Tibial artery (tissue), 4 donors: ENCODE measurements at regions not wholly inside any gene's neighbourhood (a gene's known extent, or its start where the extent isn't known, plus 50 kb on each side); places are given as distances from the start of the nearest gene placed in this dataset.

ENCODE experiments used
- DNase-seq, 2 donors: peaks; one replicate each; pipeline ENCODE4 v3.0.0-alpha.2; 2019
- H3K27ac ChIP-seq, 2 donors: fragments of 200-600 bp; sonication (generic) in 1 of 2; 1 replicate in 1 of 2; 2 replicates in 1 of 2; pipeline ENCODE4 v1.5.1; 2018 to 2019; ENCODE audit warnings: mild to moderate bottlenecking in 1 of 2
- H3K27me3 ChIP-seq, 2 donors: fragments of 200-600 bp; sonication (generic) in 1 of 2; one replicate each; pipeline versions ENCODE4 v1.5.1 to v1.6.0; 2016 to 2019
- H3K36me3 ChIP-seq, 3 donors: fragments of 200-600 bp; sonication (generic) in 2 of 3; one replicate each; pipeline ENCODE4 v1.5.1; 2016 to 2019; ENCODE audit warnings: mild to moderate bottlenecking in 2 of 3
- H3K4me1 ChIP-seq, 4 donors: fragments of 200-600 bp; sonication (generic) in 2 of 4; 1 replicate in 3 of 4; 2 replicates in 1 of 4; pipeline ENCODE4 v1.5.1; 2016 to 2019
- H3K4me3 ChIP-seq, 2 donors: fragments of 200-600 bp; sonication (generic) in 1 of 2; 1 replicate in 1 of 2; 2 replicates in 1 of 2; pipeline ENCODE4 v1.5.1; 2018 to 2019; ENCODE audit warnings: mild to moderate bottlenecking in 2 of 2
- H3K9me3 ChIP-seq, 3 donors: fragments of 200-600 bp; sonication (generic) in 1 of 3; one replicate each; pipeline ENCODE4 v1.5.1; 2016 to 2019
- CTCF ChIP-seq, 2 experiments: fragments of 200-600 bp in 1 of 2; fragments of 450-650 bp in 1 of 2; IDR thresholded peaks; one replicate each; pipeline ENCODE4 v1.5.1; 2017 to 2019; ENCODE audit warnings: antibody characterized with exemption in 2 of 2, mild to moderate bottlenecking in 1 of 2, moderate library complexity in 1 of 2
- intact Hi-C: fragments of 100-400 bp; cut with DNase I; formaldehyde crosslinking; loops from one replicate; pipeline ENCODE4 v1.15.0; 2023; ENCODE audit warnings: low total_unique reads

GRCh38 chr17:69858460-69858859, 216.6 kb upstream of the KCNJ16 start:
- Histone ChIP-seq H3K9me3 (peaks cover 0 to 7% (median 3%) of the 10 kb centered on the region in 3 donors), H3K27me3 (no peaks in the 10 kb centered on the region), H3K4me1 (peaks cover 0 to 11% (median 0%) of the 10 kb centered on the region in 4 donors), H3K36me3 (no peaks in the 10 kb centered on the region), H3K4me3 (no peak overlapping the region), H3K27ac (no peak overlapping the region)
- DNase-seq: no peak
- no peak for TF ChIP-seq CTCF (IDR thresholded peaks at IDR 0.05)
- intact Hi-C loops: no loop called here

GRCh38 chr17:69860142-69860680, 214.8 kb upstream of the KCNJ16 start:
- no peak overlapping the region for H3K4me3 ChIP-seq
- H3K27me3 ChIP-seq: no peaks in the 10 kb centered on the region
- no peak for TF ChIP-seq CTCF (IDR thresholded peaks at IDR 0.05)
- H3K4me1 ChIP-seq: no peaks in the 10 kb centered on the region
- no peak overlapping the region for H3K27ac ChIP-seq
- intact Hi-C loops: no loop called here
- no peak for DNase-seq
- H3K36me3 ChIP-seq: no peaks in the 10 kb centered on the region
- H3K9me3 ChIP-seq: peaks cover 0 to 7% (median 3%) of the 10 kb centered on the region in 3 donors

- H3K36me3 ChIP-seq: no peaks in the 10 kb centered on the region
- intact Hi-C loops: no loop called here
- no peak for TF ChIP-seq CTCF (IDR thresholded peaks at IDR 0.05)
These were observed 210.6 kb upstream of the KCNJ16 start for GRCh38 chr17:69864462-69864861.

GRCh38 chr17:69869667-69870066, 205.4 kb upstream of the KCNJ16 start:
- DNase-seq: no peak
- intact Hi-C loops: no loop called here
- no peaks in the 10 kb centered on the region for H3K36me3 ChIP-seq

More at GRCh38 chr17:69864462-69864861, 210.6 kb upstream of the KCNJ16 start:
- Histone ChIP-seq H3K4me3 (no peak overlapping the region), H3K27ac (no peak overlapping the region), H3K4me1 (no peaks in the 10 kb centered on the region), H3K9me3 (peaks cover 0 to 2% (median 0%) of the 10 kb centered on the region in 3 donors), H3K27me3 (no peaks in the 10 kb centered on the region)
- no peak for DNase-seq

GRCh38 chr17:69870091-69870530, 204.9 kb upstream of the KCNJ16 start:
- no peak for DNase-seq
- intact Hi-C loops: no loop called here

More at GRCh38 chr17:69869667-69870066, 205.4 kb upstream of the KCNJ16 start:
- Histone ChIP-seq H3K9me3 (no peaks in the 10 kb centered on the region), H3K4me1 (no peaks in the 10 kb centered on the region), H3K4me3 (no peak overlapping the region), H3K27ac (no peak overlapping the region), H3K27me3 (no peaks in the 10 kb centered on the region)
- no peak for TF ChIP-seq CTCF (IDR thresholded peaks at IDR 0.05)

More at GRCh38 chr17:69870091-69870530, 204.9 kb upstream of the KCNJ16 start:
- Histone ChIP-seq H3K4me1 (no peaks in the 10 kb centered on the region), H3K27ac (no peak overlapping the region), H3K27me3 (no peaks in the 10 kb centered on the region), H3K36me3 (no peaks in the 10 kb centered on the region), H3K4me3 (no peak overlapping the region), H3K9me3 (no peaks in the 10 kb centered on the region)
- TF ChIP-seq CTCF (IDR thresholded peaks at IDR 0.05): no peak
